ENCODE measurements at regions not wholly inside any gene's neighbourhood (a gene's known extent, or its start where the extent isn't known, plus 50 kb on each side); places are given as distances from the start of the nearest gene placed in this dataset.

GRCh38 chr3:101978348-101978747, 129.0 kb downstream of the NFKBIZ start:
- intact Hi-C loops (cut with DNase I), result no loop called here
- no peak for TF ChIP-seq CTCF (IDR thresholded peaks at IDR 0.05)
- H3K4me1 ChIP-seq, result no peaks in the 10 kb centered on the region
- no peaks in the 10 kb centered on the region for H3K9me3 ChIP-seq
- no peaks in the 10 kb centered on the region for H3K36me3 ChIP-seq
- H3K4me3 ChIP-seq, result no peak overlapping the region
- H3K9ac ChIP-seq (ENCODE audit: low read depth in 2 of 2, low read length in 2 of 2), result no peak overlapping the region
- no peaks in the 10 kb centered on the region for H3K27me3 ChIP-seq
- DNase-seq, result no peak
- H3K27ac ChIP-seq, result no peak overlapping the region

GRCh38 chr3:101979033-101979432, 129.7 kb downstream of the NFKBIZ start:
- TF ChIP-seq CTCF (IDR thresholded peaks at IDR 0.05), result no peak
- DNase-seq, result no peak
- Histone ChIP-seq H3K9me3 (no peaks in the 10 kb centered on the region), H3K36me3 (no peaks in the 10 kb centered on the region), H3K27ac (no peak overlapping the region), H3K27me3 (no peaks in the 10 kb centered on the region), H3K9ac (ENCODE audit: low read depth in 2 of 2, low read length in 2 of 2) (no peak overlapping the region), H3K4me3 (no peak overlapping the region), H3K4me1 (no peaks in the 10 kb centered on the region)
- intact Hi-C loops (cut with DNase I), result no loop called here

- intact Hi-C loops (cut with DNase I), result no loop called here
- H3K27me3 ChIP-seq, result no peaks in the 10 kb centered on the region
- H3K9ac ChIP-seq (ENCODE audit: low read depth in 2 of 2, low read length in 2 of 2), result no peak overlapping the region
- TF ChIP-seq CTCF (IDR thresholded peaks at IDR 0.05), result no peak
- DNase-seq, result no peak
- H3K4me3 ChIP-seq, result no peak overlapping the region
- no peaks in the 10 kb centered on the region for H3K9me3 ChIP-seq
- no peaks in the 10 kb centered on the region for H3K4me1 ChIP-seq
- H3K36me3 ChIP-seq, result no peaks in the 10 kb centered on the region
- H3K27ac ChIP-seq, result no peak overlapping the region
Measured at GRCh38 chr3:101984356-101984755, 135.0 kb downstream of the NFKBIZ start.

- no peak for TF ChIP-seq CTCF (IDR thresholded peaks at IDR 0.05)
- intact Hi-C loops (cut with DNase I), result no loop called here
Measured at GRCh38 chr3:101988596-101988995, 139.3 kb downstream of the NFKBIZ start.

GRCh38 chr3:101989578-101990200, 140.4 kb downstream of the NFKBIZ start:
- H3K27ac ChIP-seq, result no peak overlapping the region
- H3K4me1 ChIP-seq, result no peaks in the 10 kb centered on the region
- no peaks in the 10 kb centered on the region for H3K9me3 ChIP-seq
- no peak for TF ChIP-seq CTCF (IDR thresholded peaks at IDR 0.05)
- no peak overlapping the region for H3K4me3 ChIP-seq
- intact Hi-C loops (cut with DNase I), result no loop called here
- H3K27me3 ChIP-seq, result no peaks in the 10 kb centered on the region
- no peaks in the 10 kb centered on the region for H3K36me3 ChIP-seq
- no peak overlapping the region for H3K9ac ChIP-seq (ENCODE audit: low read depth in 2 of 2, low read length in 2 of 2)
- no peak for DNase-seq

More at GRCh38 chr3:101988596-101988995, 139.3 kb downstream of the NFKBIZ start:
- DNase-seq, result no peak
- Histone ChIP-seq H3K27ac (no peak overlapping the region), H3K9me3 (no peaks in the 10 kb centered on the region), H3K27me3 (no peaks in the 10 kb centered on the region), H3K4me1 (no peaks in the 10 kb centered on the region), H3K9ac (ENCODE audit: low read depth in 2 of 2, low read length in 2 of 2) (no peak overlapping the region), H3K36me3 (no peaks in the 10 kb centered on the region), H3K4me3 (no peak overlapping the region)
